ENCODE measurements at regions not wholly inside any gene's neighbourhood (a gene's known extent, or its start where the extent isn't known, plus 50 kb on each side); places are given as distances from the start of the nearest gene placed in this dataset.

DNA sequence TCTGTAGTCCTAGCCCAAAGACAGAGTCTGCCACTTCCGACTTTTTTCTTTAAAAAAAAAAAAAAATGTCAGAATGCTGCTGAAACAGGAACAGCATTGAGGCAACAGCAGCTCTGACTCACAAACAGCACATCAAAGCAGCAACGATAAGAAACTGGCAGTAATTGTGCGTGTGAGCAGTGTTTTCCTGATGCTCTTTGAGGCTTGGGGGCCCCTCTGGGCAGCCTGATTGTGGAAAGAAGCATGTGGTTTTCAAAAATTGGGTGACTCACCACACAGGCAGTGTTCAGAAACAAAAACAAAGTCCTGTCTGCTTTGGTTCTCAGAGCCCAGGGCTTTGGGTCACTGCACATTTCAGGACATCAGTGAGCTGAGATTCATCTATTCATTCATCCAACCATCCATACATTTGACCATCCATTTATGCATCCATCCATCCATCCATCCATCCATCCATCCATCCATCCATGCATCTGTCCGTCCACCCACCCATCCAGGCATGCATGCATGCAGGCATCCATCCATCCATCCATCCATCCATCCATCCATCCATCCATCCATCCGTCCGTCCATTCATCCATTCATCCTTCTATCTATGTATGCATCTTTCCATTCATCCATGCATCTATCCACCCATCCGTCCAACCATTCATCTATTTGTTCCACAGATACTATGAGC, 308.4 kb downstream of the RPLP1 start:
- peak; percentile 93 for ATAC-seq
- CTCF ChIA-PET: no interaction called here
- no TSS peak for BruUV-seq (replicated peaks)

GRCh38 chr15:69762373-69763148, 309.9 kb downstream of the RPLP1 start:
- TF ChIP-seq, protein P1, sequence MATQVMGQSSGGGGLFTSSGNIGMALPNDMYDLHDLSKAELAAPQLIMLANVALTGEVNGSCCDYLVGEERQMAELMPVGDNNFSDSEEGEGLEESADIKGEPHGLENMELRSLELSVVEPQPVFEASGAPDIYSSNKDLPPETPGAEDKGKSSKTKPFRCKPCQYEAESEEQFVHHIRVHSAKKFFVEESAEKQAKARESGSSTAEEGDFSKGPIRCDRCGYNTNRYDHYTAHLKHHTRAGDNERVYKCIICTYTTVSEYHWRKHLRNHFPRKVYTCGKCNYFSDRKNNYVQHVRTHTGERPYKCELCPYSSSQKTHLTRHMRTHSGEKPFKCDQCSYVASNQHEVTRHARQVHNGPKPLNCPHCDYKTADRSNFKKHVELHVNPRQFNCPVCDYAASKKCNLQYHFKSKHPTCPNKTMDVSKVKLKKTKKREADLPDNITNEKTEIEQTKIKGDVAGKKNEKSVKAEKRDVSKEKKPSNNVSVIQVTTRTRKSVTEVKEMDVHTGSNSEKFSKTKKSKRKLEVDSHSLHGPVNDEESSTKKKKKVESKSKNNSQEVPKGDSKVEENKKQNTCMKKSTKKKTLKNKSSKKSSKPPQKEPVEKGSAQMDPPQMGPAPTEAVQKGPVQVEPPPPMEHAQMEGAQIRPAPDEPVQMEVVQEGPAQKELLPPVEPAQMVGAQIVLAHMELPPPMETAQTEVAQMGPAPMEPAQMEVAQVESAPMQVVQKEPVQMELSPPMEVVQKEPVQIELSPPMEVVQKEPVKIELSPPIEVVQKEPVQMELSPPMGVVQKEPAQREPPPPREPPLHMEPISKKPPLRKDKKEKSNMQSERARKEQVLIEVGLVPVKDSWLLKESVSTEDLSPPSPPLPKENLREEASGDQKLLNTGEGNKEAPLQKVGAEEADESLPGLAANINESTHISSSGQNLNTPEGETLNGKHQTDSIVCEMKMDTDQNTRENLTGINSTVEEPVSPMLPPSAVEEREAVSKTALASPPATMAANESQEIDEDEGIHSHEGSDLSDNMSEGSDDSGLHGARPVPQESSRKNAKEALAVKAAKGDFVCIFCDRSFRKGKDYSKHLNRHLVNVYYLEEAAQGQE (IDR thresholded peaks at IDR 0.05; ENCODE audit: insufficient read depth in 1 of 2, low read depth in 2 of 2, low read length in 1 of 2): no peak
- TF ChIP-seq SIN3A (IDR thresholded peaks at IDR 0.05; ENCODE audit: borderline replicate concordance, insufficient read depth, low read depth, low read length) (no peak), TCF7L2 (IDR thresholded peaks at IDR 0.05; ENCODE audit: low read depth, low read length) (no peak)
- TF ChIP-seq, protein P2, sequence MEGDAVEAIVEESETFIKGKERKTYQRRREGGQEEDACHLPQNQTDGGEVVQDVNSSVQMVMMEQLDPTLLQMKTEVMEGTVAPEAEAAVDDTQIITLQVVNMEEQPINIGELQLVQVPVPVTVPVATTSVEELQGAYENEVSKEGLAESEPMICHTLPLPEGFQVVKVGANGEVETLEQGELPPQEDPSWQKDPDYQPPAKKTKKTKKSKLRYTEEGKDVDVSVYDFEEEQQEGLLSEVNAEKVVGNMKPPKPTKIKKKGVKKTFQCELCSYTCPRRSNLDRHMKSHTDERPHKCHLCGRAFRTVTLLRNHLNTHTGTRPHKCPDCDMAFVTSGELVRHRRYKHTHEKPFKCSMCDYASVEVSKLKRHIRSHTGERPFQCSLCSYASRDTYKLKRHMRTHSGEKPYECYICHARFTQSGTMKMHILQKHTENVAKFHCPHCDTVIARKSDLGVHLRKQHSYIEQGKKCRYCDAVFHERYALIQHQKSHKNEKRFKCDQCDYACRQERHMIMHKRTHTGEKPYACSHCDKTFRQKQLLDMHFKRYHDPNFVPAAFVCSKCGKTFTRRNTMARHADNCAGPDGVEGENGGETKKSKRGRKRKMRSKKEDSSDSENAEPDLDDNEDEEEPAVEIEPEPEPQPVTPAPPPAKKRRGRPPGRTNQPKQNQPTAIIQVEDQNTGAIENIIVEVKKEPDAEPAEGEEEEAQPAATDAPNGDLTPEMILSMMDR (IDR thresholded peaks at IDR 0.05): peak; percentile 19; the same call in 1 of the 2 replicates
- CTCF ChIA-PET: no interaction called here
- POLR2A ChIA-PET: no interaction called here
- intact Hi-C loops (cut with micrococcal nuclease; ENCODE audit: unreplicated experiment): no loop called here
- no peak overlapping the region for H3K27ac ChIP-seq (ENCODE audit: low read length)
- no peaks in the 10 kb centered on the region for H3K4me1 ChIP-seq (ENCODE audit: control insufficient read depth, insufficient read depth, low read length)
- H3K4me3 ChIP-seq (ENCODE audit: low read depth in 2 of 2, low read length in 2 of 2): no peak overlapping the region
- H3K9me3 ChIP-seq (ENCODE audit: control insufficient read depth, insufficient read depth, low read depth, low read length): no peaks in the 10 kb centered on the region
- no peak for DNase-seq (ENCODE audit: low read depth, low spot score)
- in situ Hi-C loops (cut with HindIII; ENCODE audit: low pct_unique_long_range_greater_than_20kb, low sequenced_read_pairs): no loop called here
- BruUV-seq (replicated peaks): no TSS peak
- no peak for ATAC-seq
- no peaks in the 10 kb centered on the region for H3K36me3 ChIP-seq (ENCODE audit: control insufficient read depth, insufficient read depth, low read length)
- no peaks in the 10 kb centered on the region for H3K27me3 ChIP-seq (ENCODE audit: control insufficient read depth, insufficient read depth, low read length)

More for the DNA sequence above, 308.4 kb downstream of the RPLP1 start:
- no peaks in the 10 kb centered on the region for H3K9me3 ChIP-seq (ENCODE audit: control insufficient read depth, insufficient read depth, low read depth, low read length)
- H3K36me3 ChIP-seq (ENCODE audit: control insufficient read depth, insufficient read depth, low read length): no peaks in the 10 kb centered on the region
- H3K27ac ChIP-seq (ENCODE audit: low read length): no peak overlapping the region
- TF ChIP-seq SIN3A (IDR thresholded peaks at IDR 0.05; ENCODE audit: borderline replicate concordance, insufficient read depth, low read depth, low read length) (no peak), TCF7L2 (IDR thresholded peaks at IDR 0.05; ENCODE audit: low read depth, low read length) (peak; percentile 90), POLR2AphosphoS5 (IDR thresholded peaks at IDR 0.05; ENCODE audit: low read depth, low read length) (peak; percentile 51; the same call in 1 of the 2 replicates)
- TF ChIP-seq, protein P2 (IDR thresholded peaks at IDR 0.05): no peak
- intact Hi-C loops (cut with micrococcal nuclease; ENCODE audit: unreplicated experiment) (no loop called here), in situ Hi-C loops (cut with HindIII; ENCODE audit: low pct_unique_long_range_greater_than_20kb, low sequenced_read_pairs) (no loop called here)
- H3K27me3 ChIP-seq (ENCODE audit: control insufficient read depth, insufficient read depth, low read length): no peaks in the 10 kb centered on the region
- peak; percentile 17 for DNase-seq (ENCODE audit: low read depth, low spot score)
- H3K4me3 ChIP-seq (ENCODE audit: low read depth in 2 of 2, low read length in 2 of 2): no peak overlapping the region
- no peaks in the 10 kb centered on the region for H3K4me1 ChIP-seq (ENCODE audit: control insufficient read depth, insufficient read depth, low read length)
- POLR2A ChIA-PET: no interaction called here
